HepG2 (cell line): ENCODE measurements at regions not wholly inside any gene's neighbourhood (a gene's known extent, or its start where the extent isn't known, plus 50 kb on each side); places are given as distances from the start of the nearest gene placed in this dataset.

Source experiments
- ATAC-seq: fragments of 200-7000 bp; cut with Tn5 transposase; 3 replicates; pipeline ENCODE4 v1.9.1; 2020; ENCODE audit warnings: mild to moderate bottlenecking, moderate library complexity
- BruUV-seq: library from RNA; stranded (reverse); fragments of 400-500 nt; replicated peaks from 2 replicates; lab custom pipeline; 2021; lab: Mats Ljungman, UMichigan
- CTCF ChIA-PET: fragments of 300-600 bp; formaldehyde crosslinking; extraction: SDS; loops from one replicate; lab custom pipeline; 2021; ENCODE audit warnings: low total read pairs, inconsistent platforms, low intra/inter-chr PET ratio; lab: Yijun Ruan, JAX
- POLR2A ChIA-PET: fragments of 350-600 bp; sonication (Branson Sonifier 250); formaldehyde crosslinking; loops from one replicate; lab custom pipeline; 2020; ENCODE audit warnings: antibody characterized with exemption, inconsistent platforms; lab: Yijun Ruan, JAX
- DNase-seq: peaks from one replicate; pipeline ENCODE4 v3.0.0-alpha.2; 2015; ENCODE audit warnings: low spot score
- FAIRE-seq: peaks from 3 replicates; lab custom pipeline; 2011; peaks lifted over from hg19 to GRCh38; lab: Jason Lieb, UNC
- H2AFZ ChIP-seq: one replicate; pipeline ENCODE4 v1.6.1; 2011; ENCODE audit warnings: low read length, inconsistent platforms
- H3K27ac ChIP-seq: fragments of 300-600 bp; 3 replicates; pipeline ENCODE4 v1.8.0; 2011; ENCODE audit warnings: mixed run types, mild to moderate bottlenecking, mixed read lengths, low read length, inconsistent platforms; ENCODE audit not compliant: insufficient read depth; ENCODE audit errors: extremely low read length
- H3K27me3 ChIP-seq, 2 experiments: fragments of 200-600 bp in 1 of 2; 2 replicates in 1 of 2; 3 replicates in 1 of 2; pipeline versions ENCODE4 v1.6.0 to v1.8.0; 2011; ENCODE audit warnings: low read length in 2 of 2, mild to moderate bottlenecking in 2 of 2, moderate library complexity in 2 of 2, inconsistent platforms in 1 of 2; ENCODE audit not compliant: insufficient read depth in 2 of 2, control insufficient read depth in 1 of 2
- H3K36me3 ChIP-seq, 2 experiments: fragments of 200-600 bp in 1 of 2; replicated peaks in 1 of 2; 2 replicates in 1 of 2; 3 replicates in 1 of 2; pipeline versions ENCODE4 v1.5.1 to v1.8.0; 2011; ENCODE audit warnings: low read length in 2 of 2, inconsistent platforms in 1 of 2; ENCODE audit not compliant: insufficient read depth in 2 of 2, control insufficient read depth in 1 of 2
- H3K4me1 ChIP-seq: 2 replicates; pipeline ENCODE4 v1.5.1; 2012; ENCODE audit warnings: low read length, inconsistent platforms; ENCODE audit not compliant: insufficient read depth
- H3K4me2 ChIP-seq: 2 replicates; pipeline ENCODE4 v1.6.0; 2011; ENCODE audit warnings: low read depth, low read length, inconsistent platforms
- H3K4me3 ChIP-seq, 3 experiments: fragments of 200-600 bp in 1 of 3; sonication (generic), shearing (Covaris generic) in 1 of 3; replicated peaks in 1 of 3; 2 replicates each; pipeline ENCODE4 v1.5.1; 2011 to 2016; ENCODE audit warnings: low read length in 3 of 3, inconsistent platforms in 2 of 3, low read depth in 2 of 3, mild to moderate bottlenecking in 2 of 3, control low read depth in 1 of 3, mixed read lengths in 1 of 3; ENCODE audit not compliant: insufficient read depth in 1 of 3
- H3K79me2 ChIP-seq: one replicate; pipeline ENCODE4 v1.6.1; 2011; ENCODE audit warnings: low read length, inconsistent platforms; ENCODE audit not compliant: insufficient read depth
- H3K9ac ChIP-seq: 2 replicates; pipeline ENCODE4 v1.6.0; 2011; ENCODE audit warnings: mild to moderate bottlenecking, low read depth, low read length, inconsistent platforms; ENCODE audit not compliant: insufficient read depth
- H3K9me3 ChIP-seq: 2 replicates; pipeline ENCODE4 v1.5.1; 2012; ENCODE audit warnings: mild to moderate bottlenecking, low read length
- H4K20me1 ChIP-seq: 2 replicates; pipeline ENCODE4 v1.6.0; 2011; ENCODE audit warnings: inconsistent platforms, mild to moderate bottlenecking, low read length, moderate library complexity; ENCODE audit not compliant: insufficient read depth
- ARHGAP35 ChIP-seq: sonication (generic); formaldehyde crosslinking; IDR thresholded peaks from 2 replicates; pipeline ENCODE4 v1.9.0; 2022; ENCODE audit warnings: mild to moderate bottlenecking, inconsistent platforms, moderate library complexity, missing genetic modification reagents, borderline replicate concordance
- KLF11 ChIP-seq: IDR thresholded peaks from 2 replicates; pipeline ENCODE4 v1.6.1; 2016; ENCODE audit warnings: missing compliant biosample characterization
- KLF13 ChIP-seq: sonication (generic); formaldehyde crosslinking; IDR thresholded peaks from 2 replicates; pipeline ENCODE4 v1.4.0; 2020; ENCODE audit warnings: mild to moderate bottlenecking, missing genetic modification reagents
- NCOR1 ChIP-seq: fragments of 200-600 bp; sonication (generic); IDR thresholded peaks from 2 replicates; pipeline ENCODE4 v1.7.0; 2017; ENCODE audit warnings: antibody characterized with exemption, low read length, borderline replicate concordance
- ZBED4 ChIP-seq: sonication (generic); formaldehyde crosslinking; IDR thresholded peaks from 2 replicates; pipeline ENCODE4 v1.4.0; 2020; ENCODE audit warnings: missing genetic modification reagents, borderline replicate concordance
- ZBTB2 ChIP-seq: sonication (generic); formaldehyde crosslinking; IDR thresholded peaks from 2 replicates; pipeline ENCODE4 v1.8.0; 2022; ENCODE audit warnings: low read depth, missing genetic modification reagents
- ZBTB42 ChIP-seq: sonication (generic); formaldehyde crosslinking; IDR thresholded peaks from 2 replicates; pipeline ENCODE4 v1.5.0; 2020; ENCODE audit warnings: mild to moderate bottlenecking, missing genetic modification reagents
- ZFP36L1 ChIP-seq: sonication (generic); formaldehyde crosslinking; IDR thresholded peaks from 2 replicates; pipeline ENCODE4 v1.8.0; 2022; ENCODE audit warnings: mild to moderate bottlenecking, missing genetic modification reagents, moderate library complexity
- ZIK1 ChIP-seq: sonication (generic); formaldehyde crosslinking; IDR thresholded peaks from 2 replicates; pipeline ENCODE4 v1.5.0; 2020; ENCODE audit warnings: mild to moderate bottlenecking, low read depth, missing genetic modification reagents, borderline replicate concordance
- ZNF17 ChIP-seq: sonication (generic); formaldehyde crosslinking; IDR thresholded peaks from 2 replicates; pipeline ENCODE4 v1.5.0; 2020; ENCODE audit warnings: mild to moderate bottlenecking, missing genetic modification reagents
- ZNF280B ChIP-seq: sonication (generic); formaldehyde crosslinking; IDR thresholded peaks from 2 replicates; pipeline ENCODE4 v1.5.0; 2020; ENCODE audit warnings: missing genetic modification reagents, mild to moderate bottlenecking, borderline replicate concordance
- WGBS: methylation state at CpG from one replicate; pipeline ENCODE4 v1.1.6; 2017; ENCODE audit warnings: low lambda C conversion rate; 5-methylcytosine and 5-hydroxymethylcytosine counted together
- in situ Hi-C: cut with HindIII; loops from 2 replicates; pipeline ENCODE4 v1.10.0; 2017; ENCODE audit warnings: low pct_unique_long_range_greater_than_20kb; ENCODE audit not compliant: extremely low pct_ligation_motif_present
- intact Hi-C: fragments of 100-400 bp; cut with micrococcal nuclease; formaldehyde crosslinking; loops from one replicate; pipeline ENCODE4 v1.10.0; 2022; ENCODE audit not compliant: unreplicated experiment
- TF ChIP-seq, protein P1 (sequence below): sonication (generic); formaldehyde crosslinking; IDR thresholded peaks from 2 replicates; pipeline ENCODE4 v1.4.0; 2020; ENCODE audit warnings: missing genetic modification reagents

DNA sequence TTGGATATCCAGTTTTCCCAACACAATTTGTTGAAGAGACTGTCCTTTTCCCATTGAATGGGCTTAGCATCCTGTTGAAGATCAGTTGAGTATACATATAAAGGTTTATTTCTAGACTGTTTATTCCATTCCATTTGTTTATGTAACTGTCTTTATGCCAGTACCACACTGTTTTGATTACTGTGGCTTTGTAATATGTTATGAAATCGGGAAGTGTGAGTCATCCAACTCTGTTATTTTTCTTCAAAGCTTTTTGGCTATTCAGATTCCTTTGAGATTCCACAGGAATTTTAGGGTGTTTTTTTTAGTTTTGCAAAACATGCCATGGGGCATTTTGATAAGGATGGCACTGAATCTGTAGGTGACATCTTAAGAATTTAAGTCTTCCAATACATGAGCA lies 188.3 kb downstream of the BMP7 start:
- Histone ChIP-seq H3K79me2 (no peaks in the 10 kb centered on the region), H3K36me3 (no peaks in the 10 kb centered on the region), H3K4me3 (no peak overlapping the region), H4K20me1 (no peaks in the 10 kb centered on the region), H3K27ac (no peak overlapping the region), H2AFZ (no peak overlapping the region), H3K4me2 (no peak overlapping the region), H3K27me3 (peaks cover 0 to 14% of the 10 kb centered on the region in 2 experiments; a peak in 2 of 5 replicates), H3K4me1 (no peaks in the 10 kb centered on the region), H3K9ac (no peak overlapping the region), H3K9me3 (peaks cover 19% of the 10 kb centered on the region)
- no TSS peak for BruUV-seq
- 0% methylated on average over 1 of the region's 1 CpG for WGBS
- ATAC-seq: no peak
- in situ Hi-C loops (no loop called here), intact Hi-C loops (no loop called here)
- POLR2A ChIA-PET: no interaction called here
- no peak for FAIRE-seq
- CTCF ChIA-PET: interaction anchor here (1.1 kb wide), 1 partner anchor 11 kb away, joined by 3 read pairs; no protein-coding TSS in a partner anchor
- TF ChIP-seq ARHGAP35 (CRISPR knock-in tag): no peak
- TF ChIP-seq NCOR1: no peak
- TF ChIP-seq ZFP36L1: no peak
- TF ChIP-seq ZBED4 (CRISPR knock-in tag): no peak
- no peak for TF ChIP-seq ZBTB2 (CRISPR knock-in tag)
- no peak for TF ChIP-seq ZIK1 (CRISPR knock-in tag)
- TF ChIP-seq KLF11 (CRISPR knock-in tag): no peak
- TF ChIP-seq KLF13: no peak
- no peak for TF ChIP-seq ZBTB42 (CRISPR knock-in tag)
- TF ChIP-seq, protein P1, sequence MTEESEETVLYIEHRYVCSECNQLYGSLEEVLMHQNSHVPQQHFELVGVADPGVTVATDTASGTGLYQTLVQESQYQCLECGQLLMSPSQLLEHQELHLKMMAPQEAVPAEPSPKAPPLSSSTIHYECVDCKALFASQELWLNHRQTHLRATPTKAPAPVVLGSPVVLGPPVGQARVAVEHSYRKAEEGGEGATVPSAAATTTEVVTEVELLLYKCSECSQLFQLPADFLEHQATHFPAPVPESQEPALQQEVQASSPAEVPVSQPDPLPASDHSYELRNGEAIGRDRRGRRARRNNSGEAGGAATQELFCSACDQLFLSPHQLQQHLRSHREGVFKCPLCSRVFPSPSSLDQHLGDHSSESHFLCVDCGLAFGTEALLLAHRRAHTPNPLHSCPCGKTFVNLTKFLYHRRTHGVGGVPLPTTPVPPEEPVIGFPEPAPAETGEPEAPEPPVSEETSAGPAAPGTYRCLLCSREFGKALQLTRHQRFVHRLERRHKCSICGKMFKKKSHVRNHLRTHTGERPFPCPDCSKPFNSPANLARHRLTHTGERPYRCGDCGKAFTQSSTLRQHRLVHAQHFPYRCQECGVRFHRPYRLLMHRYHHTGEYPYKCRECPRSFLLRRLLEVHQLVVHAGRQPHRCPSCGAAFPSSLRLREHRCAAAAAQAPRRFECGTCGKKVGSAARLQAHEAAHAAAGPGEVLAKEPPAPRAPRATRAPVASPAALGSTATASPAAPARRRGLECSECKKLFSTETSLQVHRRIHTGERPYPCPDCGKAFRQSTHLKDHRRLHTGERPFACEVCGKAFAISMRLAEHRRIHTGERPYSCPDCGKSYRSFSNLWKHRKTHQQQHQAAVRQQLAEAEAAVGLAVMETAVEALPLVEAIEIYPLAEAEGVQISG: no peak
- no peak for TF ChIP-seq ZNF280B (CRISPR knock-in tag)
- TF ChIP-seq ZNF17 (CRISPR knock-in tag): no peak
- no peak for DNase-seq
